ENCODE measurements at regions not wholly inside any gene's neighbourhood (a gene's known extent, or its start where the extent isn't known, plus 50 kb on each side); places are given as distances from the start of the nearest gene placed in this dataset.

GRCh38 chr2:193703411-193703810 lies 1508.7 kb upstream of the TMEFF2 start:
- Histone ChIP-seq H3K27me3 (ENCODE audit: control insufficient read depth in 2 of 2, insufficient read depth in 2 of 2, low read length in 2 of 2) (no peaks in the 10 kb centered on the region), H3K9ac (ENCODE audit: insufficient read depth, low read length, poor library complexity, severe bottlenecking) (no peak overlapping the region), H4K20me1 (ENCODE audit: insufficient read depth, low read length) (no peaks in the 10 kb centered on the region), H3K36me3 (replicated peaks in 1 of 2; ENCODE audit: control insufficient read depth in 1 of 2, insufficient read depth in 2 of 2, low read length in 2 of 2) (no peaks in the 10 kb centered on the region), H2AFZ (ENCODE audit: insufficient read depth, low read depth, low read length, poor library complexity, severe bottlenecking) (no peak overlapping the region), H3K4me3 (replicated peaks in 1 of 3; ENCODE audit: low read depth in 2 of 3, low read length in 3 of 3) (no peak overlapping the region), H3K4me2 (replicated peaks; ENCODE audit: extremely low read depth, low read length, poor library complexity, severe bottlenecking) (no peak overlapping the region), H3K4me1 (ENCODE audit: control insufficient read depth in 1 of 2, insufficient read depth in 2 of 2, low read length in 2 of 2) (no peaks in the 10 kb centered on the region), H3K27ac (ENCODE audit: low read depth in 1 of 2, low read length in 2 of 2) (no peak overlapping the region), H3K79me2 (ENCODE audit: insufficient read depth, low read length) (no peaks in the 10 kb centered on the region), H3K9me3 (replicated peaks in 1 of 2; ENCODE audit: control insufficient read depth in 1 of 2, insufficient read depth in 1 of 2, low read length in 2 of 2) (no peaks in the 10 kb centered on the region)
- H3K9me3 Mint-ChIP-seq = peaks cover 0 to 4% (median 0%) of the 10 kb centered on the region in 7 donors
- no peak for DNase-seq
- no peaks in the 10 kb centered on the region for H3K4me1 Mint-ChIP-seq
- H3K27ac Mint-ChIP-seq = no peak overlapping the region
- H3K36me3 Mint-ChIP-seq = no peaks in the 10 kb centered on the region
- TF ChIP-seq, protein P1, sequence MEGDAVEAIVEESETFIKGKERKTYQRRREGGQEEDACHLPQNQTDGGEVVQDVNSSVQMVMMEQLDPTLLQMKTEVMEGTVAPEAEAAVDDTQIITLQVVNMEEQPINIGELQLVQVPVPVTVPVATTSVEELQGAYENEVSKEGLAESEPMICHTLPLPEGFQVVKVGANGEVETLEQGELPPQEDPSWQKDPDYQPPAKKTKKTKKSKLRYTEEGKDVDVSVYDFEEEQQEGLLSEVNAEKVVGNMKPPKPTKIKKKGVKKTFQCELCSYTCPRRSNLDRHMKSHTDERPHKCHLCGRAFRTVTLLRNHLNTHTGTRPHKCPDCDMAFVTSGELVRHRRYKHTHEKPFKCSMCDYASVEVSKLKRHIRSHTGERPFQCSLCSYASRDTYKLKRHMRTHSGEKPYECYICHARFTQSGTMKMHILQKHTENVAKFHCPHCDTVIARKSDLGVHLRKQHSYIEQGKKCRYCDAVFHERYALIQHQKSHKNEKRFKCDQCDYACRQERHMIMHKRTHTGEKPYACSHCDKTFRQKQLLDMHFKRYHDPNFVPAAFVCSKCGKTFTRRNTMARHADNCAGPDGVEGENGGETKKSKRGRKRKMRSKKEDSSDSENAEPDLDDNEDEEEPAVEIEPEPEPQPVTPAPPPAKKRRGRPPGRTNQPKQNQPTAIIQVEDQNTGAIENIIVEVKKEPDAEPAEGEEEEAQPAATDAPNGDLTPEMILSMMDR (IDR thresholded peaks at IDR 0.05) = no peak
- intact Hi-C loops (cut with micrococcal nuclease) = no loop called here
- no CpG with 5 or more reads among the region's 2 CpGs for WGBS (ENCODE audit: insufficient coverage)
- H3K27me3 Mint-ChIP-seq (ENCODE audit: low read depth in 3 of 3) = no peaks in the 10 kb centered on the region
- H3K4me3 Mint-ChIP-seq = no peak overlapping the region

- TF ChIP-seq, protein P1 (IDR thresholded peaks at IDR 0.05) = no peak
- no CpG with 5 or more reads among the region's 3 CpGs for WGBS (ENCODE audit: insufficient coverage)
- no peaks in the 10 kb centered on the region for H3K79me2 ChIP-seq (ENCODE audit: insufficient read depth, low read length)
Measured at GRCh38 chr2:193701484-193701883, 1506.8 kb upstream of the TMEFF2 start.

More at GRCh38 chr2:193701484-193701883, 1506.8 kb upstream of the TMEFF2 start:
- Histone ChIP-seq H2AFZ (ENCODE audit: insufficient read depth, low read depth, low read length, poor library complexity, severe bottlenecking) (no peak overlapping the region), H3K36me3 (replicated peaks in 1 of 2; ENCODE audit: control insufficient read depth in 1 of 2, insufficient read depth in 2 of 2, low read length in 2 of 2) (no peaks in the 10 kb centered on the region), H4K20me1 (ENCODE audit: insufficient read depth, low read length) (no peaks in the 10 kb centered on the region), H3K4me2 (replicated peaks; ENCODE audit: extremely low read depth, low read length, poor library complexity, severe bottlenecking) (no peak overlapping the region), H3K4me3 (replicated peaks in 1 of 3; ENCODE audit: low read depth in 2 of 3, low read length in 3 of 3) (no peak overlapping the region), H3K27ac (ENCODE audit: low read depth in 1 of 2, low read length in 2 of 2) (no peak overlapping the region), H3K4me1 (ENCODE audit: control insufficient read depth in 1 of 2, insufficient read depth in 2 of 2, low read length in 2 of 2) (no peaks in the 10 kb centered on the region), H3K27me3 (ENCODE audit: control insufficient read depth in 2 of 2, insufficient read depth in 2 of 2, low read length in 2 of 2) (no peaks in the 10 kb centered on the region), H3K9me3 (replicated peaks in 1 of 2; ENCODE audit: control insufficient read depth in 1 of 2, insufficient read depth in 1 of 2, low read length in 2 of 2) (no peaks in the 10 kb centered on the region), H3K9ac (ENCODE audit: insufficient read depth, low read length, poor library complexity, severe bottlenecking) (no peak overlapping the region)
- Mint-ChIP-seq H3K4me1 (no peaks in the 10 kb centered on the region), H3K4me3 (no peak overlapping the region), H3K27me3 (ENCODE audit: low read depth in 3 of 3) (no peaks in the 10 kb centered on the region), H3K36me3 (no peaks in the 10 kb centered on the region), H3K27ac (no peak overlapping the region), H3K9me3 (peaks cover 0 to 2% (median 0%) of the 10 kb centered on the region in 7 donors)
- no peak for DNase-seq
- intact Hi-C loops (cut with micrococcal nuclease) = no loop called here

All from CD14-positive monocyte (primary cell).